BJ (cell line): ENCODE measurements at regions not wholly inside any gene's neighbourhood (a gene's known extent, or its start where the extent isn't known, plus 50 kb on each side); places are given as distances from the start of the nearest gene placed in this dataset.

ENCODE experiments used
- CTCF ChIA-PET: fragments of 350-600 bp; formaldehyde crosslinking; extraction: SDS; loops from one replicate; lab custom pipeline; 2021; ENCODE audit warnings: antibody characterized with exemption, inconsistent platforms; lab: Yijun Ruan, JAX
- POLR2A ChIA-PET: fragments of 300-600 bp; sonication (Branson Sonifier 250); formaldehyde crosslinking; extraction: SDS; loops from one replicate; lab custom pipeline; 2021; ENCODE audit warnings: antibody characterized with exemption; lab: Charles Lee
- DNase-seq: peaks from one replicate; pipeline ENCODE4 v3.0.0-alpha.2; 2011; ENCODE audit warnings: low read depth
- H3K27me3 ChIP-seq: 2 replicates; pipeline ENCODE4 v1.6.0; 2011; ENCODE audit warnings: low read length; ENCODE audit not compliant: control insufficient read depth, insufficient read depth
- H3K36me3 ChIP-seq: 2 replicates; pipeline ENCODE4 v1.5.1; 2011; ENCODE audit warnings: low read length; ENCODE audit not compliant: control insufficient read depth, insufficient read depth
- H3K4me3 ChIP-seq: 2 replicates; pipeline ENCODE4 v1.5.1; 2011; ENCODE audit warnings: low read depth, mild to moderate bottlenecking, control low read depth, low read length
- TF ChIP-seq, protein P1 (sequence below): IDR thresholded peaks from 2 replicates; pipeline ENCODE4 v1.5.1; 2011; ENCODE audit warnings: low read depth, mild to moderate bottlenecking, control low read depth, inconsistent platforms, low read length, moderate library complexity; ENCODE audit not compliant: insufficient read depth

GRCh38 chr5:81851481-81852178, 100.7 kb upstream of the SSBP2 start:
- CTCF ChIA-PET: interaction anchor here (0.6 to 4.1 kb wide), 14 partner anchors 13 to 425 kb away, joined by 3 to 21 read pairs (median 4); partner anchors contain the start of gene SSBP2
- no peaks in the 10 kb centered on the region for H3K27me3 ChIP-seq
- no peaks in the 10 kb centered on the region for H3K36me3 ChIP-seq
- POLR2A ChIA-PET: interaction anchor here (0.7 to 1.9 kb wide), 4 partner anchors 97 to 1432 kb away, joined by 4 to 26 read pairs (median 16); partner anchors contain the start of gene SSBP2
- peak; percentile 72 for DNase-seq
- peak overlapping the region; percentile 35 for H3K4me3 ChIP-seq
- TF ChIP-seq, protein P1, sequence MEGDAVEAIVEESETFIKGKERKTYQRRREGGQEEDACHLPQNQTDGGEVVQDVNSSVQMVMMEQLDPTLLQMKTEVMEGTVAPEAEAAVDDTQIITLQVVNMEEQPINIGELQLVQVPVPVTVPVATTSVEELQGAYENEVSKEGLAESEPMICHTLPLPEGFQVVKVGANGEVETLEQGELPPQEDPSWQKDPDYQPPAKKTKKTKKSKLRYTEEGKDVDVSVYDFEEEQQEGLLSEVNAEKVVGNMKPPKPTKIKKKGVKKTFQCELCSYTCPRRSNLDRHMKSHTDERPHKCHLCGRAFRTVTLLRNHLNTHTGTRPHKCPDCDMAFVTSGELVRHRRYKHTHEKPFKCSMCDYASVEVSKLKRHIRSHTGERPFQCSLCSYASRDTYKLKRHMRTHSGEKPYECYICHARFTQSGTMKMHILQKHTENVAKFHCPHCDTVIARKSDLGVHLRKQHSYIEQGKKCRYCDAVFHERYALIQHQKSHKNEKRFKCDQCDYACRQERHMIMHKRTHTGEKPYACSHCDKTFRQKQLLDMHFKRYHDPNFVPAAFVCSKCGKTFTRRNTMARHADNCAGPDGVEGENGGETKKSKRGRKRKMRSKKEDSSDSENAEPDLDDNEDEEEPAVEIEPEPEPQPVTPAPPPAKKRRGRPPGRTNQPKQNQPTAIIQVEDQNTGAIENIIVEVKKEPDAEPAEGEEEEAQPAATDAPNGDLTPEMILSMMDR: no peak

DNA sequence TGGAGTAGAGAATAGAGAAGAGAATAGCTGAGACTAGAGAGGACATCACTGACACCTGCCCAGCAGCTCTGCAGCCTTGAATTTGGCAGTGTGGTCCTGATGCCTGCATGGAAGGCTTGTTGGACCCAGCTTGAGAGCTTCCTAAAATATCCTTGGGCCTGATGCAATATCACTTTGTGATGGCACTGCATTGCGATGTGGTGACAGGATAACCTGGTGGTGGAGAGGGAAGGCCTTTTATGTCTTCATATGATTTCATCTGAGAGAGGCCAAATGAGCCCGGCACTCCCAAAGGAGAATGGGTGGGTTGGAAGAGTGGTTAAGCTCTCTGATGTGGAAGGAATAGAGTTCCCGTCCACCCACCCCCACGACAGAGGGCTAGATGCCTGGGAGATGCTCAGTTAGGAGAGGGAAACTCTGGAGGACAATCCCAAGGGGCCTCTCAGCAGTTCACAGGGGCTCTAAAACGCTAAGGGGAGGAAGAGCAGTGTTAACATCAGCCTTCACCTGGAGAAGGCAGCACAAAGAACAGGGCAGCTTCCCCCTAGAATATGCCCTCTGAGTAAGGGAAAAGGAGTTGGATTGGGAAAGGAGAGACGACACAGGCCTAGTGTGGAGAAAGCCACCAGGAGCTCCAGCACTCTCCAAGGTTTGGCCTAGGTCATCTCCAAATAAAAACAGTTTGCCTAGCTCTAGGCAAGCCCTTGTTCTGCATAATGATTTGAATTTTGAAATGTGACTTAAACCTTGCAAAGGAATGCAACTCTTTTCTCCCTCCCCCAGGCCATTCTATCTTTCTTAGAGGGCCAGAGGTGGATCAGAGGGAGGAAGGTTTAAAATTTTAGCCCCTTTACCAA, 99.8 kb upstream of the SSBP2 start:
- TF ChIP-seq, protein P1: no peak
- POLR2A ChIA-PET: interaction anchor here (1.4 to 1.9 kb wide), 2 partner anchors 96 to 100 kb away, joined by 13 to 26 read pairs; partner anchors contain the start of gene SSBP2
- peak; percentile 9 for DNase-seq
- Histone ChIP-seq H3K27me3 (no peaks in the 10 kb centered on the region), H3K4me3 (no peak overlapping the region), H3K36me3 (no peaks in the 10 kb centered on the region)
- CTCF ChIA-PET: interaction anchor here (0.7 to 4.1 kb wide), 12 partner anchors 12 to 424 kb away, joined by 3 to 21 read pairs (median 5); partner anchors contain the start of gene SSBP2

GRCh38 chr5:81849770-81850367, 99.0 kb upstream of the SSBP2 start:
- POLR2A ChIA-PET: no interaction called here
- no peak for DNase-seq
- Histone ChIP-seq H3K36me3 (no peaks in the 10 kb centered on the region), H3K27me3 (no peaks in the 10 kb centered on the region), H3K4me3 (no peak overlapping the region)
- TF ChIP-seq, protein P1: no peak
- CTCF ChIA-PET: interaction anchor here (1.3 to 4.1 kb wide), 8 partner anchors 11 to 342 kb away, joined by 3 to 21 read pairs (median 8); partner anchors contain the start of gene SSBP2

GRCh38 chr5:81848362-81848880, 97.5 kb upstream of the SSBP2 start:
- CTCF ChIA-PET: interaction anchor here (4.1 kb wide), 1 partner anchor 10 kb away, joined by 21 read pairs; no protein-coding TSS in a partner anchor

More at GRCh38 chr5:81848362-81848880, 97.5 kb upstream of the SSBP2 start:
- no peak for DNase-seq
- no peaks in the 10 kb centered on the region for H3K36me3 ChIP-seq
- no peaks in the 10 kb centered on the region for H3K27me3 ChIP-seq
- POLR2A ChIA-PET: no interaction called here
- TF ChIP-seq, protein P1: no peak
- no peak overlapping the region for H3K4me3 ChIP-seq
